ENCODE measurements at regions not wholly inside any gene's neighbourhood (a gene's known extent, or its start where the extent isn't known, plus 50 kb on each side); places are given as distances from the start of the nearest gene placed in this dataset.

GRCh38 chr6:169075211-169075914, 178.3 kb downstream of the THBS2 start:
- ChIA-PET CTCF (no interaction called here), POLR2A (no interaction called here)
- H3K9ac ChIP-seq (ENCODE audit: low read length): no peak overlapping the region
- no peak for ATAC-seq (ENCODE audit: low read depth)
- H3K9me3 ChIP-seq (ENCODE audit: control extremely low read depth in 1 of 3, control insufficient read depth in 2 of 3, insufficient read depth in 1 of 3, low read length in 2 of 3): peaks cover 0 to 10% (median 0%) of the 10 kb centered on the region in 3 donors
- no peak overlapping the region for H3K4me2 ChIP-seq (replicated peaks; ENCODE audit: low read depth, low read length, poor library complexity, severe bottlenecking)
- intact Hi-C loops (cut with micrococcal nuclease): no loop called here
- no peak overlapping the region for H2AFZ ChIP-seq (ENCODE audit: insufficient read depth, low read depth, low read length, poor library complexity, severe bottlenecking)
- H3K4me3 Mint-ChIP-seq: no peak overlapping the region
- no peaks in the 10 kb centered on the region for H3K36me3 ChIP-seq (replicated peaks in 1 of 2; ENCODE audit: control extremely low read depth in 1 of 2, control insufficient read depth in 1 of 2, extremely low read depth in 1 of 2, insufficient read depth in 2 of 2, low read length in 1 of 2)
- no peak for TF ChIP-seq EZH2 (IDR thresholded peaks at IDR 0.05; ENCODE audit: borderline replicate concordance, insufficient read depth, low read depth, low read length, poor library complexity, severe bottlenecking)
- TF ChIP-seq CTCF (IDR thresholded peaks at IDR 0.05): no peak
- no peaks in the 10 kb centered on the region for H3K4me1 Mint-ChIP-seq
- no peaks in the 10 kb centered on the region for H3K79me2 ChIP-seq (ENCODE audit: control insufficient read depth, insufficient read depth, low read length)
- no peak overlapping the region for H3K27ac ChIP-seq (ENCODE audit: low read length in 2 of 2)
- H3K4me3 ChIP-seq (ENCODE audit: control extremely low read depth in 1 of 5, extremely low read depth in 1 of 5, insufficient read depth in 1 of 5, low read depth in 2 of 5, low read length in 4 of 5): no peak overlapping the region
- H3K27me3 Mint-ChIP-seq: no peaks in the 10 kb centered on the region
- H4K20me1 ChIP-seq (ENCODE audit: control insufficient read depth, insufficient read depth, low read length, poor library complexity, severe bottlenecking): no peaks in the 10 kb centered on the region
- no peaks in the 10 kb centered on the region for H3K4me1 ChIP-seq (ENCODE audit: control insufficient read depth in 2 of 2, insufficient read depth in 2 of 2, low read length in 2 of 2)
- H3K27ac Mint-ChIP-seq: no peak overlapping the region
- 83% methylated on average over 10 of the region's 19 CpGs for WGBS (ENCODE audit: insufficient coverage)
- H3K27me3 ChIP-seq (replicated peaks in 1 of 4; ENCODE audit: control extremely low read depth in 1 of 4, control insufficient read depth in 3 of 4, insufficient read depth in 4 of 4, low read length in 3 of 4): no peaks in the 10 kb centered on the region
- no peak for DNase-seq
- H3K9me3 Mint-ChIP-seq (ENCODE audit: insufficient read depth): no peaks in the 10 kb centered on the region

GRCh38 chr6:169074526-169074925, 179.1 kb downstream of the THBS2 start:
- Histone ChIP-seq H3K9ac (ENCODE audit: low read length) (no peak overlapping the region), H2AFZ (ENCODE audit: insufficient read depth, low read depth, low read length, poor library complexity, severe bottlenecking) (no peak overlapping the region), H3K27me3 (replicated peaks in 1 of 4; ENCODE audit: control extremely low read depth in 1 of 4, control insufficient read depth in 3 of 4, insufficient read depth in 4 of 4, low read length in 3 of 4) (no peaks in the 10 kb centered on the region), H4K20me1 (ENCODE audit: control insufficient read depth, insufficient read depth, low read length, poor library complexity, severe bottlenecking) (no peaks in the 10 kb centered on the region), H3K27ac (ENCODE audit: low read length in 2 of 2) (no peak overlapping the region), H3K4me2 (replicated peaks; ENCODE audit: low read depth, low read length, poor library complexity, severe bottlenecking) (no peak overlapping the region), H3K9me3 (ENCODE audit: control extremely low read depth in 1 of 3, control insufficient read depth in 2 of 3, insufficient read depth in 1 of 3, low read length in 2 of 3) (peaks cover 0 to 10% (median 0%) of the 10 kb centered on the region in 3 donors), H3K4me1 (ENCODE audit: control insufficient read depth in 2 of 2, insufficient read depth in 2 of 2, low read length in 2 of 2) (no peaks in the 10 kb centered on the region), H3K36me3 (replicated peaks in 1 of 2; ENCODE audit: control extremely low read depth in 1 of 2, control insufficient read depth in 1 of 2, extremely low read depth in 1 of 2, insufficient read depth in 2 of 2, low read length in 1 of 2) (no peaks in the 10 kb centered on the region), H3K4me3 (ENCODE audit: control extremely low read depth in 1 of 5, extremely low read depth in 1 of 5, insufficient read depth in 1 of 5, low read depth in 2 of 5, low read length in 4 of 5) (no peak overlapping the region), H3K79me2 (ENCODE audit: control insufficient read depth, insufficient read depth, low read length) (no peaks in the 10 kb centered on the region)
- Mint-ChIP-seq H3K4me1 (no peaks in the 10 kb centered on the region), H3K4me3 (no peak overlapping the region), H3K9me3 (ENCODE audit: insufficient read depth) (no peaks in the 10 kb centered on the region), H3K27me3 (no peaks in the 10 kb centered on the region), H3K27ac (no peak overlapping the region)
- no peak for ATAC-seq (ENCODE audit: low read depth)
- whole genome bisulfite sequencing (ENCODE audit: insufficient coverage): 76% methylated on average over 3 of the region's 4 CpGs
- no peak for DNase-seq
- intact Hi-C loops (cut with micrococcal nuclease): no loop called here
- ChIA-PET CTCF (no interaction called here), POLR2A (no interaction called here)
- no peak for TF ChIP-seq CTCF (IDR thresholded peaks at IDR 0.05)
- no peak for TF ChIP-seq EZH2 (IDR thresholded peaks at IDR 0.05; ENCODE audit: borderline replicate concordance, insufficient read depth, low read depth, low read length, poor library complexity, severe bottlenecking)

All from B cell (primary cell).